OCI-LY1 (cell line): ENCODE measurements at regions not wholly inside any gene's neighbourhood (a gene's known extent, or its start where the extent isn't known, plus 50 kb on each side); places are given as distances from the start of the nearest gene placed in this dataset.

Experiments used
- EZH2 ChIP-seq: fragments of 200-600 bp; sonication (generic), shearing (Covaris generic); IDR thresholded peaks from 2 replicates; pipeline ENCODE4 v1.8.0; 2017; ENCODE audit warnings: borderline replicate concordance, mixed run types, mild to moderate bottlenecking, antibody characterized with exemption, low read length, moderate library complexity, mixed read lengths
- TF ChIP-seq, protein P1 (sequence below): fragments of 200-600 bp; sonication (generic), shearing (Covaris generic); IDR thresholded peaks from 2 replicates; pipeline ENCODE4 v1.5.1; 2017; ENCODE audit warnings: mild to moderate bottlenecking, antibody characterized with exemption, low read length, moderate library complexity, mixed read lengths

- TF ChIP-seq, protein P1, sequence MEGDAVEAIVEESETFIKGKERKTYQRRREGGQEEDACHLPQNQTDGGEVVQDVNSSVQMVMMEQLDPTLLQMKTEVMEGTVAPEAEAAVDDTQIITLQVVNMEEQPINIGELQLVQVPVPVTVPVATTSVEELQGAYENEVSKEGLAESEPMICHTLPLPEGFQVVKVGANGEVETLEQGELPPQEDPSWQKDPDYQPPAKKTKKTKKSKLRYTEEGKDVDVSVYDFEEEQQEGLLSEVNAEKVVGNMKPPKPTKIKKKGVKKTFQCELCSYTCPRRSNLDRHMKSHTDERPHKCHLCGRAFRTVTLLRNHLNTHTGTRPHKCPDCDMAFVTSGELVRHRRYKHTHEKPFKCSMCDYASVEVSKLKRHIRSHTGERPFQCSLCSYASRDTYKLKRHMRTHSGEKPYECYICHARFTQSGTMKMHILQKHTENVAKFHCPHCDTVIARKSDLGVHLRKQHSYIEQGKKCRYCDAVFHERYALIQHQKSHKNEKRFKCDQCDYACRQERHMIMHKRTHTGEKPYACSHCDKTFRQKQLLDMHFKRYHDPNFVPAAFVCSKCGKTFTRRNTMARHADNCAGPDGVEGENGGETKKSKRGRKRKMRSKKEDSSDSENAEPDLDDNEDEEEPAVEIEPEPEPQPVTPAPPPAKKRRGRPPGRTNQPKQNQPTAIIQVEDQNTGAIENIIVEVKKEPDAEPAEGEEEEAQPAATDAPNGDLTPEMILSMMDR: no peak
- TF ChIP-seq EZH2: no peak
Observed at GRCh38 chr6:120938876-120939472, 395.3 kb downstream of the TBC1D32 start.
